G401.6 (cell line): ENCODE measurements at regions not wholly inside any gene's neighbourhood (a gene's known extent, or its start where the extent isn't known, plus 50 kb on each side); places are given as distances from the start of the nearest gene placed in this dataset.

Experiments used
- FAIRE-seq: peaks from 2 replicates; lab custom pipeline; 2012; peaks lifted over from hg19 to GRCh38; lab: Jason Lieb, UNC

- FAIRE-seq, result no peak
Measured at GRCh38 chr21:27759091-27759659, 792.3 kb upstream of the ADAMTS5 start.

DNA sequence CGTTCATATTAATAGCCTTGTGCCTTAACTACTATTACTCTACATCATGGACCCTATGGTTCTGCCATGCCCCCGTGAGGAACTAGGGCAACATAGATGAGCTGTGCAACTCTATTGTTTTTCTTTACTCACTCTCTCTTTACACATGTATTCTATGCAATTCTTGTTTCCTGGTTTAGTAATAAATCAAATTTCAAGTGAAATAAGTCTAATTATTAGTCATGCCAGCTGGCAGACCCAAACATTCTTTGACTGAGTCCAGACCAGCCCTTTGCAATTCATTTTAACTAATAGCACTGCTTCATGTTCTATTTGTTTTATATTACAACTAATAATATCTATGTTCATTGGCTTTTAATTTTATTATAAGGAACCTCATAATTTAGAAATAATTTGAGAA, 789.3 kb upstream of the ADAMTS5 start:
- no peak for FAIRE-seq

GRCh38 chr21:27743971-27744564, 777.2 kb upstream of the ADAMTS5 start:
- FAIRE-seq, result no peak

GRCh38 chr21:27741736-27742135, 774.8 kb upstream of the ADAMTS5 start:
- FAIRE-seq, result no peak

DNA sequence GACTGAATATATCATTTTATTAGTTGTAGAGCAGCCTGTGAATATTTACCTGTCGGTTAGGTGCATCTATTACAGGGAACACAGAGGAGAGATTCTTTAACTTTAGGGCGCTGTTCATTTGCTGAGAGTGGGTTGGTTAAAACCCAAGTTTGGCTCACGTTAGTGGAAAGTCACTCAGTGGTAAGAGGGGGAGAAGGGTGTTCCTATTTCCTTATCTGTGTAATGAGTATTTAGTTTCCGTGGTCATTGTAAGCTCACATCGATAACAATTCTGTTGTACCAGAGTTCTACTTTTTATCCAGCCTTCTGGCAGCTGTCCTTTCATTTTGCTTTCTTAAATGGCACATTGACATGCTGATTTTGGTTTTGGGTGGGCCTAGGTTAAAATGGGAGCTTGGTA, 773.2 kb upstream of the ADAMTS5 start:
- FAIRE-seq, result no peak

DNA sequence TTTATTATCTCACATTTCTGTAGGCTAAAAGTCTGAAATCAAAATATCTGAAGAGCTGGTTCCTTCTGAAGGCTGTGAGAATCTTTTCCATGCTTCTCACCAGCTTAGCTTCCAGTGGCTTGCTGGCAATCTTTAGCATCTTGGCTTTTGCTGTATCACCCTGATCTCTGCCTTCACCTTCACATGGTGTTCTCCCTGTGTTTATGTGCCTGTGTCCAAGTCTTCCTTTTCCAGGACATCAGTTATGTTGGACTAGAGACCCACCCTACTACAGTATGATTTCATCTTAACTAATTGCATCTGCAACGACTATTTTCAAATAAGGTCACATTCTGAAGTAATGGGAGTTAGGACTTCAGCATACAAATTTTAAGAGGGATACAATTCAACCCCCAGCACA, 772.3 kb upstream of the ADAMTS5 start:
- no peak for FAIRE-seq

- FAIRE-seq, result no peak
Measured at GRCh38 chr21:27735699-27736098, 768.8 kb upstream of the ADAMTS5 start.

DNA sequence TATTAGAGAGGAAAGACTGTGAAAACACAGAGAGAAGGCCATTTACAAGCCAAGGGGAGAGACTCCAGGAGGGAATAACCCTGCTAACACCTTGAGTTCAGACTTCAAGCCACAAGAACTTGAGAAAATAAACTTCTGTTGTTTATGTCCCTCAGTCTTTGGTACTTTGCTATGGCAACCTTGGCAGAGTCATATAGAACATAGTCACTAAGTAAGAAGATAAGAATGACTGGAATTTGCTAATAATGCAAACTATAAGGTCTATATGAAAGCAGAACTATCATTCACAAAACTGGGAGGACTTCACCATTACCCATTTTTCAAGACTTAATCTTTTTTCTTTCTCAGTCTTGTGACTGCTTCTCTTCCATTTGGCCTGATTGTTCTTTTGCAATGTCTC, 767.3 kb upstream of the ADAMTS5 start:
- no peak for FAIRE-seq

DNA sequence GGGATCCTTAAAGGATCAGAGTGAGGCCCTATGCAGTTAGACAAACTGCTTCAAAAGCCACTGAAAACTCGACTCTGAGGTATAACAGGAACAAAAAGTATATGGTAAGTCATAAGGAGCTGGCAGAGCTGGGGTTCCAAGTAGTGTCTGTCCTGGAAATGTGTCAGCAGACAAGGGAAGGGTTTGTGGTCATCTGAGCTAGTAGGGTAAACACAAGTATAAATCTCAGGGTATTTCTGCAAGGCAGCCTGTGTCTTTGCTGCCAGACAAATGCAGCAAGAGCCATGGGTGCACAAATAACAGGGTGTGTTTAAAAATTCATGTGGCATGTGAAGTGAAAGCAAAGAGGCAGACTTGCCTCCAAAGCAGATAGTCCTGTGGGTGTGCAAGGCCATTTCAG, 759.0 kb upstream of the ADAMTS5 start:
- no peak for FAIRE-seq

- FAIRE-seq, result no peak
Measured at GRCh38 chr21:27722095-27722494, 755.2 kb upstream of the ADAMTS5 start.

DNA sequence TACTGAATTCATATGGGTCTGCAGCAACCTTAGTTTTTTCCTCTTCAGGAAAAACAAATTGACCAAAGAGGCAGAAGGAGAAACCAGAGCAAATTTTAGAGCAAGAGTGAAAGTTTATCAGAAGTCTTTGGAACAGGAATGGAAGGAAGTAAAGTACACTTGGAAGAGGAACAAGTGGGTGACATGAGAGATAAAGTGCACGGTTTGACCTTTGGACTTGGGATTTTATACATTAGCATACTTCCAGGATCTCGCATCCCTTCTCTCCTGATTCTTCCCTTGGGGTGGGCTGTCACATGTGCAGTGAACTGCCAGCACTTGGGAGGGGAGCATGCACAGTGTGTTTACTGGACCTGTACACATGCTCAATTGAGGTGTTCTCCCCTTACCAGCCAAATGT, 754.8 kb upstream of the ADAMTS5 start:
- FAIRE-seq, result no peak

- FAIRE-seq, result no peak
Measured at GRCh38 chr21:27719226-27719625, 752.3 kb upstream of the ADAMTS5 start.

DNA sequence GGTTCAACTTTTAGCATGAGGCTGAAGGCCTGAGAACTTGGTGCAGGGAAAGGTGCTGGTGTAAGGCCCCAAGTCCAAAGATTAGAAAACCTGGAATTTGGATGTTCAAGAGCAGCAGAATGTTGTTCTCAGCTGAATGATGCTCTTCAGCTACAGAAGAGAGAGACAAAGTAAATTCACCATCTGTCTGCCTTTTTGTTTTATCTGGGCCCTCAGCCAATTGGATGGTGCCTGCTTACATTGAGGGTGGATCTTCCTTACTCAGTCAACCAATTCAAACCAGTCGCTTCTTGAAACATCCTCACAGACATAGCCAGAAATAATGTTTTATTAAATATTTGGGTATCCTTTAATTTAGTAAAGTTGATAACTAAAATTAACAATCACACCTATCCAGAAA, 748.2 kb upstream of the ADAMTS5 start:
- no peak for FAIRE-seq

- FAIRE-seq, result no peak
Measured at GRCh38 chr21:27713154-27714109, 746.5 kb upstream of the ADAMTS5 start.

DNA sequence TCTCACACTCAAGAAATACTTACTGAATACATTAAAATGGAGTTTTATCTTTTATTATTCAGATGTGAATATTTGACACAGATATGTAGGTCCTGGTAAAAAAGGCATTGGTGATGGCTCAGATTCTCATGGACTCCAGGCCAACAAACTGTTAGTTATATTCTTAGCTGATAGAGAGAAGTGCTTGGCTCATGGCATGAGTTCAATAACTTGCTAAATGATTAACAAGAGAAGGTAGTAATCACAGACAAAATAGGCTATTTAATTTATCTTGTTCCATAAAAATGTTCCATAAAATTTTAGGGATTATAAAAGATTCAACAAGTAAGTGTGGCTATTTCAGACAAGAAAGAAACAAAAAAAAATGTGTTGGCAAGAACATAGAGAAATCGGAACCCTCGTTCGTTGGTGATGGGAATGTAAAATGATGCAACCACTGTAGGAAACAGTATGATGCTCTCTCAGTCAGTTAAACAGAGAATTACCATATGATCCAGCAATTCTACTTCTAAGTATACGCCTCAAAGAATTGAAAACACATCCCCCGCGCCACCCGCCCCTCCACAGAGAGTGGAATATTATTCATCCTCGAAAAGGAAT, 737.8 kb upstream of the ADAMTS5 start:
- FAIRE-seq, result no peak

GRCh38 chr21:27703791-27704190, 736.9 kb upstream of the ADAMTS5 start:
- FAIRE-seq, result no peak

DNA sequence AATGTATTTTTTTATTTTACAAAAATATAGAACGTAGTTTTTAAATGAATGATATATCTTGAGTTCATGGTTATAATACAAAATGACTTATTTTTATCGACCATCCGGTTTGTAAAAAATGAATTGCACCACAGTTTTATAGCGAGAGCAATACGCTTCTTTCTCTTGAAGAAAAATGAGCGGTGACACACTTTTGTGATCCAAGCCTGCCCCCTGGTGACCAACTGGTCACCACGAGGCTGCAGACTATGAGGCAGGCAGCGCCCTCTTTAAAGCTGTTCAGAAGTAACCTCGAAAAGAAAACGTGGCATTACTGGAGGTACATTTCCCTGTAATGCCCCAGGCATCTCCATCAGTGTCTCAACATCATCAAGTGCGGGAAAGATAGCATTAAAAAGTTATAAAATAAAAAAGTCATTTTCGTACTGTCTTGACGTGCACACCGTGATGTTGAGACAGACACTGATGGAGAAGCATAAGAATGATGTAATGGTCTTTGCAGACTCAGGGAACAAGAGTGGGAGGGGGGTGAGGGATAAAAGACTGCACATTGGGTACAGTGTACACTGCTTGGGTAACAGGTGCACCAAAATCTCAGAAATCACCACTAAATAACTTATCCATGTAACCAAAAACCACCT, 734.2 kb upstream of the ADAMTS5 start:
- FAIRE-seq, result peak; percentile 95

DNA sequence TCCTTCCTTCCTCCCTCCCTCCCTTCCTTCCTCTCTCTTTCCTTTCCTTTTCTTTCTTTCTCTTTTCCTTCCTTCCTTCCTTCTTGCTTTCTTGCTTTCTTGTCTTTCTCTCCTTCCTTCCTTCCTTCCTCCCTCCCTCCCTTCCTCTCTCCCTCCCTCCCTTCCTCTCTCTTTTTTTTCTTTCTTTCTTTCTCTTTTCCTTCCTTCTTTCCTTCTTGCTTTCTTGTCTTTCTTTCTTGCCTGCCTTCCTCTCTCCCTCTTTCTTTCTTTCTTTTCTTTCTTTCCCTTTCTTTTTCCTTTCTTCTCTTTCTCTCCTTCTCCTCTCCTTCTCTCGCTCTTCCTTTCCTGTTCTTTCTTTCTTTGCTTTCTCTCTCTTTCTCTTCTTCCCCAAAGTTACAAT, 728.4 kb upstream of the ADAMTS5 start:
- FAIRE-seq, result no peak

DNA sequence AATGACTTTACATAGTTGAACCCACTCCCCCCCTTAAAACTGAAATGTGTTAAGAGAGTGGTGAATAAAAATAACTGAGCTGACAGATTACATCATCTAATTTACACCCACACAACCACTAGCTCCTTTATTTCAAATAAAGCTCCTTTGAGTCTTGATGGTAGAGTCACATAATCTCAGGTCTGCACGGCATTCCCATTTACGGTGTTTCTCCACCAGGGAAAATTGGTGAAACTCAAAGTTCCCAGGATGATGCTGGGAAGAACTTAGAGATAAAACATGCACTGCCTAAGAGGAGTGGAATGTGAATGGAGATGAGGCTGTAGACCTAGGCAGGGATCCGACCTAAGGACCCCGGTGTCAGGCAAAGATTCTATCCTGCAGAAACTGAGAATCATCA, 727.8 kb upstream of the ADAMTS5 start:
- no peak for FAIRE-seq

GRCh38 chr21:27693376-27693775, 726.5 kb upstream of the ADAMTS5 start:
- FAIRE-seq, result no peak

- no peak for FAIRE-seq
Measured at GRCh38 chr21:27691516-27691915, 724.6 kb upstream of the ADAMTS5 start.

DNA sequence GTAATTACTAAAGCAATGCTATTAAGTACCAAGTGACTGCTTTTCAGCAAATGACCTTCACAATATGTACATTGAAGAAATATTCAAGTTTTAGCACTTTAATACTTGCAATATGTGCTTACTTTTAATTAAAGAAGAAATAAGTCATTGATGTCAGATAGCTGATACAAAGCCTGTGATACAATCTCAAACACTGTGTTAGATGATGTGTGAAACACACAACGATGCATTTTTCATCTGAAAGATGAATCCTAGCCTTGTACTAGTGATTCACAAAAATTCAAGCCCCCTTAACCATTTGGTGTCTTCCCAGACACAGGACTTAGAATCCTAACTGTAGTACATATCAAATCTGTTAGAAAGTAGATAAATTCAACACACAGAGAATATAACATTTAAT, 724.1 kb upstream of the ADAMTS5 start:
- FAIRE-seq, result no peak

DNA sequence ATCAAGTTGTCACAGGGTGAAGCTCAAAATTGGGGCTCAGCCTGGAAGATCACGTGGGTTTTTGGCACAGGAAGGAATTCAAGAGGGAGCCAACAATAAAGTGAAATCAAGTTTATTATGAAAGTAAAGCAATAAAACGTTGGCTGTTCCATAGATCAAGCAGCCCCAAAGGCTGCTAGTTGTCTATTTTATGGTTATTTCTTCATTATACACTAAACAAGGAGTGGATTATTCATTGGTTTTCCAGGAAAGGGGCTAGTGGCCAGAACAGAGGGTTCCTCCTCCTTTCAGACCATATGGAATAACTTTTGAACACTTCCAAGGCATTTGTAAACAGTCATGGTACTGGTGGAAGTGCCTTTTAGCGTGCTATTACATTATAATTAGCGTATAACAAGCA, 723.5 kb upstream of the ADAMTS5 start:
- FAIRE-seq, result no peak
